ENCODE measurements at regions not wholly inside any gene's neighbourhood (a gene's known extent, or its start where the extent isn't known, plus 50 kb on each side); places are given as distances from the start of the nearest gene placed in this dataset.

DNA sequence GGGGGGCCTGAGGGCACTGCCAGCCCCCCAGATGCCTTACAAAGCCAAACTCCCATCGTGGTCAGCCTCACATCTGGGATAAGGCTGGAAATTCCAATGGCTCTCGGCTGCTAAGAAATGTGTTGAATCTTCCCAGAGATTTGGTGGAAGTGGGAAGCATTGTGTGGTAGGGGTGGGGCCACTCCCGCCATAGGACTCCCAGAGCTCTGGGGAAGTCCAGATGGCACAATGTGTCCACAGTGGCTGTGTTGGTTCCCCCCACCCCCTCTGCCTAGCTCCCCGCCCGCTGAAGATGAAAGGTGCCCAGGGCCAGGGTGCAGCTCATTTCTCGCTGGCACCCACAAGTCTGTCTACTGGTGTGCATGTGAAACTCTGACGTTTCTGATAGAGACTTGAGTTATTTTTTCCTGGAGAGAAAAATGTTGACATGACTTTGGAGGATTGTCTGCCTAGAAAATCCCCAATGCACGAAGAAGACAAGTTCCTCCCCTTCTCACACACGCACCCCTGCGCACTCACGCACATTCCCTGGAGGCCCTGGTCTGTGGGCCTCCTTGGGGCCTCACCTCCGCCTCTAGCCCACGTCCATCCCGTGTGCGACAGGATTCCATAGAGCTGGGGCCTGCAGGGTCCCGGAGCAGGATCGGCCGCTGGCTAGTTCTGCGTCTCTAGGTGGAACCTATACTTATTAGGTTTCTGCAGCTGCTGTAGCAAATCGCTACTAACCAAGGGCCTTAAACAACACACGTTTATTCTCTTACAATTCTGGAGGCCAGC lies 199.1 kb downstream of the ZFP36L2 start:
- Histone ChIP-seq H3K27ac (no peak overlapping the region), H3K9ac (ENCODE audit: insufficient read length) (no peak overlapping the region), H3K36me3 (ENCODE audit: insufficient read depth, low read length) (no peaks in the 10 kb centered on the region), H3K9me3 (ENCODE audit: low read depth, low read length) (no peaks in the 10 kb centered on the region), H3K4me3 (no peak overlapping the region)
- TF ChIP-seq POLR2AphosphoS5 (IDR thresholded peaks at IDR 0.05; ENCODE audit: borderline replicate concordance, low read depth, low read length) (no peak), FOXP2 (optimal IDR thresholded peaks at IDR 0.05; ENCODE audit: control extremely low read depth, extremely low read length, insufficient read depth) (no peak), EZH2 (IDR thresholded peaks at IDR 0.05) (no peak)
- DNase-seq (ENCODE audit: low read depth, low spot score): no peak

- Histone ChIP-seq H3K36me3 (ENCODE audit: insufficient read depth, low read length) (no peaks in the 10 kb centered on the region), H3K4me3 (no peak overlapping the region), H3K9ac (ENCODE audit: insufficient read length) (no peak overlapping the region), H3K27ac (no peak overlapping the region), H3K9me3 (ENCODE audit: low read depth, low read length) (no peaks in the 10 kb centered on the region)
- TF ChIP-seq POLR2AphosphoS5 (IDR thresholded peaks at IDR 0.05; ENCODE audit: borderline replicate concordance, low read depth, low read length): no peak
- TF ChIP-seq EZH2 (IDR thresholded peaks at IDR 0.05): no peak
- no peak for TF ChIP-seq FOXP2 (optimal IDR thresholded peaks at IDR 0.05; ENCODE audit: control extremely low read depth, extremely low read length, insufficient read depth)
- DNase-seq (ENCODE audit: low read depth, low spot score): no peak
Measured at GRCh38 chr2:43026426-43027096, 199.8 kb downstream of the ZFP36L2 start.

- Histone ChIP-seq H3K36me3 (ENCODE audit: insufficient read depth, low read length) (no peaks in the 10 kb centered on the region), H3K27ac (no peak overlapping the region), H3K4me3 (no peak overlapping the region), H3K9ac (ENCODE audit: insufficient read length) (no peak overlapping the region), H3K9me3 (ENCODE audit: low read depth, low read length) (no peaks in the 10 kb centered on the region)
- TF ChIP-seq FOXP2 (optimal IDR thresholded peaks at IDR 0.05; ENCODE audit: control extremely low read depth, extremely low read length, insufficient read depth): no peak
- TF ChIP-seq EZH2 (IDR thresholded peaks at IDR 0.05): no peak
- no peak for TF ChIP-seq POLR2AphosphoS5 (IDR thresholded peaks at IDR 0.05; ENCODE audit: borderline replicate concordance, low read depth, low read length)
- no peak for DNase-seq (ENCODE audit: low read depth, low spot score)
Measured at GRCh38 chr2:43025709-43026295, 200.6 kb downstream of the ZFP36L2 start.

DNA sequence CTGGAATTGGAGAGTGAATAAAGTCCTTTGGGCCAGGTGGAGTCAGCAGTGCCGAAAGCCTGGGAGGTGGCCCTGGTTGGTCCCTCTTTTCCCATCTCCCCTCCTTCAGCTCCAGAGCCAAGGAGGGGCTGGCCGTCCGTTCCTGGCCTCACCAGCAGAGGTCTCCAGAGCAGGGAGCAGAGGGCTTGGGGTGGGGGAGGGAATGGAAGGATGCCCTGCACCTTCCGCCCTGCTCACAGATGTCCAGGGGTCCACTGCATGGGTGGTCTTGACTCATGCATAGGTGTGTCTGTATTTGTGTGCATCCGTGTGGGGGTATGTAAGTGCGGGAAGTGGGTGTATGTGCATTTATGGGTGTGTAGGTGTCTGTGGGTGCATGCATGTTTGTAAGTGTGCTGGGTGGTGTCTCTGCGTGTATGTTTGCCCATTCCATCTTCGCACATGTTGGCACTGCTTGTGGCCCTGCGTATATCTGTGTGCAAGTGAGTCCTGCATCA lies 201.8 kb downstream of the ZFP36L2 start:
- Histone ChIP-seq H3K27ac (no peak overlapping the region), H3K9ac (ENCODE audit: insufficient read length) (no peak overlapping the region)
- DNase-seq (ENCODE audit: low read depth, low spot score): no peak

GRCh38 chr2:43023791-43024514 lies 202.5 kb downstream of the ZFP36L2 start:
- Histone ChIP-seq H3K9me3 (ENCODE audit: low read depth, low read length) (no peaks in the 10 kb centered on the region), H3K36me3 (ENCODE audit: insufficient read depth, low read length) (no peaks in the 10 kb centered on the region), H3K27ac (no peak overlapping the region), H3K9ac (ENCODE audit: insufficient read length) (no peak overlapping the region), H3K4me3 (no peak overlapping the region)
- TF ChIP-seq FOXP2 (optimal IDR thresholded peaks at IDR 0.05; ENCODE audit: control extremely low read depth, extremely low read length, insufficient read depth) (no peak), EZH2 (IDR thresholded peaks at IDR 0.05) (no peak), POLR2AphosphoS5 (IDR thresholded peaks at IDR 0.05; ENCODE audit: borderline replicate concordance, low read depth, low read length) (no peak)
- DNase-seq (ENCODE audit: low read depth, low spot score): no peak

More for the DNA sequence above, 201.8 kb downstream of the ZFP36L2 start:
- Histone ChIP-seq H3K36me3 (ENCODE audit: insufficient read depth, low read length) (no peaks in the 10 kb centered on the region), H3K9me3 (ENCODE audit: low read depth, low read length) (no peaks in the 10 kb centered on the region), H3K4me3 (no peak overlapping the region)
- TF ChIP-seq POLR2AphosphoS5 (IDR thresholded peaks at IDR 0.05; ENCODE audit: borderline replicate concordance, low read depth, low read length) (no peak), EZH2 (IDR thresholded peaks at IDR 0.05) (no peak), FOXP2 (optimal IDR thresholded peaks at IDR 0.05; ENCODE audit: control extremely low read depth, extremely low read length, insufficient read depth) (no peak)

- H3K9ac ChIP-seq (ENCODE audit: insufficient read length): no peak overlapping the region
- H3K27ac ChIP-seq: no peak overlapping the region
- no peak for TF ChIP-seq FOXP2 (optimal IDR thresholded peaks at IDR 0.05; ENCODE audit: control extremely low read depth, extremely low read length, insufficient read depth)
- no peak for TF ChIP-seq EZH2 (IDR thresholded peaks at IDR 0.05)
- DNase-seq (ENCODE audit: low read depth, low spot score): no peak
- H3K36me3 ChIP-seq (ENCODE audit: insufficient read depth, low read length): no peaks in the 10 kb centered on the region
- no peak overlapping the region for H3K4me3 ChIP-seq
- no peaks in the 10 kb centered on the region for H3K9me3 ChIP-seq (ENCODE audit: low read depth, low read length)
Measured at GRCh38 chr2:43022896-43023295, 203.5 kb downstream of the ZFP36L2 start.

DNA sequence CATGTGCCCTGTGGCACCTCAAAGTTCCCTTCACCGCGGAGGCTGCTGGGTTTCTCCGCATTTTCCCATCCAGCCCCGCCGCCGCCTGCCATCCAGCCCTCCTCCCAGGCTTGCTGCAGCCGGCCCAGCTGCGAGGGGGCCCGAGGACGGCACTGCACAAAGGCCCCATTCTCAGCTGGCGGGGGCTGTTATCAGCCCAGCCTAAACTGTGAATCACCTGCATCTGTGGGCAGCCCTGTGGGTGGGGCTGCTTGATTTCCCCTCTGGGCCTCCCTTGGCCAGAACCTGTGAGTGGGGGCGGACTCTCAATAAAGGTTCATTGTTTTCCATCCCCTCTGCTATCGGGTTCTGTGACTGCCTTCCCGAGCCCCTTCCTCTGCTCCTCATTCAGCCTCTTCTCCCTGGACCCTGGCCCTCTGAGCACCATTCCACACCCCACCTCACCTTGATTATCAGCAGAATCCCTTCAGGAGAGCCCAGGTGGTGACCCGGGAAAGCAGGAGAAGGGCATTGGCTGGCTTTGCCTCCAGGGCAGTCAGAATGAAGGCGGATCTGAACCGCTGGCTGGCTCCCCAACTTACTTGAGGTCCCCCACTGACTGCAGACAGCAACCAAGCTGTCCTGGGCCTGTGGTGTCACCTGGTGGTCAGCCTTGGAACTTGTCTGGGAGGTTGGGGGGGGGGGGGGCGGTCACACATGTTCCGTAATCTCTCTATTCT lies 204.5 kb downstream of the ZFP36L2 start:
- no peak for TF ChIP-seq FOXP2 (optimal IDR thresholded peaks at IDR 0.05; ENCODE audit: control extremely low read depth, extremely low read length, insufficient read depth)
- no peak for TF ChIP-seq EZH2 (IDR thresholded peaks at IDR 0.05)
- no peak for TF ChIP-seq POLR2AphosphoS5 (IDR thresholded peaks at IDR 0.05; ENCODE audit: borderline replicate concordance, low read depth, low read length)
- no peak overlapping the region for H3K4me3 ChIP-seq
- DNase-seq (ENCODE audit: low read depth, low spot score): no peak
- H3K27ac ChIP-seq: no peak overlapping the region
- no peak overlapping the region for H3K9ac ChIP-seq (ENCODE audit: insufficient read length)
- no peaks in the 10 kb centered on the region for H3K9me3 ChIP-seq (ENCODE audit: low read depth, low read length)
- no peaks in the 10 kb centered on the region for H3K36me3 ChIP-seq (ENCODE audit: insufficient read depth, low read length)

All from SK-N-MC (cell line).